ENCODE measurements at regions not wholly inside any gene's neighbourhood (a gene's known extent, or its start where the extent isn't known, plus 50 kb on each side); places are given as distances from the start of the nearest gene placed in this dataset.

- H3K79me2 ChIP-seq (ENCODE audit: low read length) = no peaks in the 10 kb centered on the region
- no peak overlapping the region for H3K4me3 ChIP-seq (ENCODE audit: low read length)
- H3K4me2 ChIP-seq (ENCODE audit: low read length) = no peak overlapping the region
- H2AFZ ChIP-seq (ENCODE audit: low read depth, low read length) = no peak overlapping the region
- no peak overlapping the region for H3K27ac ChIP-seq (ENCODE audit: low read length)
- TF ChIP-seq EZH2phosphoT487 (IDR thresholded peaks at IDR 0.05; ENCODE audit: low read depth) (no peak), CTCF (IDR thresholded peaks at IDR 0.05; ENCODE audit: low read depth, low read length) (no peak)
- H3K36me3 ChIP-seq (replicated peaks; ENCODE audit: low read depth, low read length) = no peaks in the 10 kb centered on the region
- H3K9ac ChIP-seq (ENCODE audit: low read length) = no peak overlapping the region
- no peaks in the 10 kb centered on the region for H4K20me1 ChIP-seq (ENCODE audit: insufficient read depth, low read length)
- no peaks in the 10 kb centered on the region for H3K9me3 ChIP-seq (ENCODE audit: insufficient read depth, low read length)
- H3K27me3 ChIP-seq (ENCODE audit: low read depth, low read length) = no peaks in the 10 kb centered on the region
- no peaks in the 10 kb centered on the region for H3K4me1 ChIP-seq (ENCODE audit: low read length)
These were observed 101.2 kb upstream of the PARD3 start for GRCh38 chr10:34916314-34916713.

- Histone ChIP-seq H3K4me2 (ENCODE audit: low read length) (no peak overlapping the region), H3K36me3 (replicated peaks; ENCODE audit: low read depth, low read length) (no peaks in the 10 kb centered on the region), H3K79me2 (ENCODE audit: low read length) (no peaks in the 10 kb centered on the region), H3K4me3 (ENCODE audit: low read length) (no peak overlapping the region), H3K9me3 (ENCODE audit: insufficient read depth, low read length) (no peaks in the 10 kb centered on the region), H3K9ac (ENCODE audit: low read length) (no peak overlapping the region), H3K27me3 (ENCODE audit: low read depth, low read length) (no peaks in the 10 kb centered on the region), H3K27ac (ENCODE audit: low read length) (no peak overlapping the region), H2AFZ (ENCODE audit: low read depth, low read length) (no peak overlapping the region), H3K4me1 (ENCODE audit: low read length) (peaks cover 13% of the 10 kb centered on the region), H4K20me1 (ENCODE audit: insufficient read depth, low read length) (no peaks in the 10 kb centered on the region)
- TF ChIP-seq CTCF (IDR thresholded peaks at IDR 0.05; ENCODE audit: low read depth, low read length) (no peak), EZH2phosphoT487 (IDR thresholded peaks at IDR 0.05; ENCODE audit: low read depth) (no peak)
These were observed 97.7 kb upstream of the PARD3 start for GRCh38 chr10:34912771-34913170.

GRCh38 chr10:34911661-34912205 is 96.6 kb upstream of the PARD3 start:
- Histone ChIP-seq H2AFZ (ENCODE audit: low read depth, low read length) (no peak overlapping the region), H3K27me3 (ENCODE audit: low read depth, low read length) (no peaks in the 10 kb centered on the region), H3K9ac (ENCODE audit: low read length) (no peak overlapping the region), H3K4me2 (ENCODE audit: low read length) (no peak overlapping the region), H3K27ac (ENCODE audit: low read length) (no peak overlapping the region), H3K9me3 (ENCODE audit: insufficient read depth, low read length) (no peaks in the 10 kb centered on the region), H4K20me1 (ENCODE audit: insufficient read depth, low read length) (no peaks in the 10 kb centered on the region), H3K36me3 (replicated peaks; ENCODE audit: low read depth, low read length) (no peaks in the 10 kb centered on the region), H3K4me1 (ENCODE audit: low read length) (peaks cover 16% of the 10 kb centered on the region), H3K4me3 (ENCODE audit: low read length) (no peak overlapping the region), H3K79me2 (ENCODE audit: low read length) (no peaks in the 10 kb centered on the region)
- TF ChIP-seq CTCF (IDR thresholded peaks at IDR 0.05; ENCODE audit: low read depth, low read length) = no peak
- TF ChIP-seq EZH2phosphoT487 (IDR thresholded peaks at IDR 0.05; ENCODE audit: low read depth) = no peak

GRCh38 chr10:34908481-34908880 is 93.4 kb upstream of the PARD3 start:
- Histone ChIP-seq H2AFZ (ENCODE audit: low read depth, low read length) (0 out of 2 replicates have a peak overlapping the region, but pooled peaks have one; percentile 60), H3K36me3 (replicated peaks; ENCODE audit: low read depth, low read length) (no peaks in the 10 kb centered on the region), H3K27me3 (ENCODE audit: low read depth, low read length) (no peaks in the 10 kb centered on the region), H3K27ac (ENCODE audit: low read length) (no peak overlapping the region), H3K4me1 (ENCODE audit: low read length) (peaks cover 16% of the 10 kb centered on the region), H3K9ac (ENCODE audit: low read length) (no peak overlapping the region), H3K4me2 (ENCODE audit: low read length) (peak overlapping the region; percentile 47), H3K79me2 (ENCODE audit: low read length) (no peaks in the 10 kb centered on the region), H3K9me3 (ENCODE audit: insufficient read depth, low read length) (no peaks in the 10 kb centered on the region), H4K20me1 (ENCODE audit: insufficient read depth, low read length) (no peaks in the 10 kb centered on the region), H3K4me3 (ENCODE audit: low read length) (peak overlapping the region; percentile 29; the same call in 1 of the 2 replicates)
- no peak for TF ChIP-seq CTCF (IDR thresholded peaks at IDR 0.05; ENCODE audit: low read depth, low read length)
- TF ChIP-seq EZH2phosphoT487 (IDR thresholded peaks at IDR 0.05; ENCODE audit: low read depth) = no peak
